HL-60 (cell line): ENCODE measurements at regions not wholly inside any gene's neighbourhood (a gene's known extent, or its start where the extent isn't known, plus 50 kb on each side); places are given as distances from the start of the nearest gene placed in this dataset.

Experiments used
- DNase-seq, 2 experiments: peaks; one replicate each; pipeline ENCODE4 v3.0.0-alpha.2; 2010 to 2020; ENCODE audit warnings: low read depth in 1 of 2, low spot score in 1 of 2
- H3K27ac ChIP-seq: fragments of 250-450 bp; sonication (Bioruptor Pico); replicated peaks from 2 replicates; pipeline ENCODE4 v1.5.1; 2020; ENCODE audit warnings: mild to moderate bottlenecking, moderate library complexity
- H3K27me3 ChIP-seq: fragments of 250-450 bp; sonication (Bioruptor Pico); 2 replicates; pipeline ENCODE4 v1.5.1; 2021; ENCODE audit warnings: mild to moderate bottlenecking, moderate library complexity; ENCODE audit not compliant: insufficient read depth, poor library complexity, severe bottlenecking
- H3K4me3 ChIP-seq: replicated peaks from 2 replicates; pipeline ENCODE4 v1.5.1; 2011; ENCODE audit warnings: mild to moderate bottlenecking, control low read depth, low read length; ENCODE audit not compliant: insufficient read depth
- GABPA ChIP-seq: IDR thresholded peaks from 2 replicates; pipeline ENCODE4 v1.6.1; 2012; ENCODE audit warnings: low read depth
- POLR2AphosphoS5 ChIP-seq: IDR thresholded peaks from 2 replicates; pipeline ENCODE4 v1.6.1; 2012; ENCODE audit warnings: low read depth
- SPI1 ChIP-seq: IDR thresholded peaks from 2 replicates; pipeline ENCODE4 v1.6.1; 2012; ENCODE audit warnings: low read depth, mild to moderate bottlenecking, borderline replicate concordance
- TF ChIP-seq, protein P1 (sequence below): IDR thresholded peaks from 2 replicates; pipeline ENCODE4 v1.6.1; 2012; ENCODE audit warnings: low read depth; ENCODE audit not compliant: insufficient replicate concordance
- TF ChIP-seq, protein P2 (sequence below): IDR thresholded peaks from one replicate; pipeline ENCODE4 v1.5.1; 2011; ENCODE audit warnings: low read length, control low read depth, inconsistent platforms; ENCODE audit not compliant: insufficient read depth

DNA sequence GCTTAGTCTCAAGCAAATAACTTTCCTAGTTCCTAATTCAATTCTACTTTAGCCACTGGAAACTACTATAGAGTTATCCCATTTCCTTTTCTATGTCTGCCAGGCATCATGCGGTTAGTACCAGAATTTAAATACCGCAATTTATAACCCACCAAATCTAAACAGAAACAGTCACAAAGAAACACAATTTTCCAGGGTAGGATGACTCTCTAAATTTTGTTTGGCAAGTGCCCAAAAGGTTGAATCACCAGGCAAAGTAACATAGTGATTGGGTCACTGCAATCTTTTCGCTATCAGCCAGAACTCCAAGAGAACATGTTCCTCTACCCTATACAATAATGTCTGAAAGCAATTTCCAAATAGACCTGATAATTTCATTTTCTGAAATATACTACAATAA, 240.2 kb upstream of the GRIA3 start:
- Histone ChIP-seq H3K27me3 (no peaks in the 10 kb centered on the region), H3K27ac (no peak overlapping the region), H3K4me3 (no peak overlapping the region)
- TF ChIP-seq, protein P1, sequence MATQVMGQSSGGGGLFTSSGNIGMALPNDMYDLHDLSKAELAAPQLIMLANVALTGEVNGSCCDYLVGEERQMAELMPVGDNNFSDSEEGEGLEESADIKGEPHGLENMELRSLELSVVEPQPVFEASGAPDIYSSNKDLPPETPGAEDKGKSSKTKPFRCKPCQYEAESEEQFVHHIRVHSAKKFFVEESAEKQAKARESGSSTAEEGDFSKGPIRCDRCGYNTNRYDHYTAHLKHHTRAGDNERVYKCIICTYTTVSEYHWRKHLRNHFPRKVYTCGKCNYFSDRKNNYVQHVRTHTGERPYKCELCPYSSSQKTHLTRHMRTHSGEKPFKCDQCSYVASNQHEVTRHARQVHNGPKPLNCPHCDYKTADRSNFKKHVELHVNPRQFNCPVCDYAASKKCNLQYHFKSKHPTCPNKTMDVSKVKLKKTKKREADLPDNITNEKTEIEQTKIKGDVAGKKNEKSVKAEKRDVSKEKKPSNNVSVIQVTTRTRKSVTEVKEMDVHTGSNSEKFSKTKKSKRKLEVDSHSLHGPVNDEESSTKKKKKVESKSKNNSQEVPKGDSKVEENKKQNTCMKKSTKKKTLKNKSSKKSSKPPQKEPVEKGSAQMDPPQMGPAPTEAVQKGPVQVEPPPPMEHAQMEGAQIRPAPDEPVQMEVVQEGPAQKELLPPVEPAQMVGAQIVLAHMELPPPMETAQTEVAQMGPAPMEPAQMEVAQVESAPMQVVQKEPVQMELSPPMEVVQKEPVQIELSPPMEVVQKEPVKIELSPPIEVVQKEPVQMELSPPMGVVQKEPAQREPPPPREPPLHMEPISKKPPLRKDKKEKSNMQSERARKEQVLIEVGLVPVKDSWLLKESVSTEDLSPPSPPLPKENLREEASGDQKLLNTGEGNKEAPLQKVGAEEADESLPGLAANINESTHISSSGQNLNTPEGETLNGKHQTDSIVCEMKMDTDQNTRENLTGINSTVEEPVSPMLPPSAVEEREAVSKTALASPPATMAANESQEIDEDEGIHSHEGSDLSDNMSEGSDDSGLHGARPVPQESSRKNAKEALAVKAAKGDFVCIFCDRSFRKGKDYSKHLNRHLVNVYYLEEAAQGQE = no peak
- TF ChIP-seq, protein P2, sequence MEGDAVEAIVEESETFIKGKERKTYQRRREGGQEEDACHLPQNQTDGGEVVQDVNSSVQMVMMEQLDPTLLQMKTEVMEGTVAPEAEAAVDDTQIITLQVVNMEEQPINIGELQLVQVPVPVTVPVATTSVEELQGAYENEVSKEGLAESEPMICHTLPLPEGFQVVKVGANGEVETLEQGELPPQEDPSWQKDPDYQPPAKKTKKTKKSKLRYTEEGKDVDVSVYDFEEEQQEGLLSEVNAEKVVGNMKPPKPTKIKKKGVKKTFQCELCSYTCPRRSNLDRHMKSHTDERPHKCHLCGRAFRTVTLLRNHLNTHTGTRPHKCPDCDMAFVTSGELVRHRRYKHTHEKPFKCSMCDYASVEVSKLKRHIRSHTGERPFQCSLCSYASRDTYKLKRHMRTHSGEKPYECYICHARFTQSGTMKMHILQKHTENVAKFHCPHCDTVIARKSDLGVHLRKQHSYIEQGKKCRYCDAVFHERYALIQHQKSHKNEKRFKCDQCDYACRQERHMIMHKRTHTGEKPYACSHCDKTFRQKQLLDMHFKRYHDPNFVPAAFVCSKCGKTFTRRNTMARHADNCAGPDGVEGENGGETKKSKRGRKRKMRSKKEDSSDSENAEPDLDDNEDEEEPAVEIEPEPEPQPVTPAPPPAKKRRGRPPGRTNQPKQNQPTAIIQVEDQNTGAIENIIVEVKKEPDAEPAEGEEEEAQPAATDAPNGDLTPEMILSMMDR = no peak
- no peak for TF ChIP-seq POLR2AphosphoS5
- TF ChIP-seq GABPA = no peak
- no peak for TF ChIP-seq SPI1
- DNase-seq = no peak

DNA sequence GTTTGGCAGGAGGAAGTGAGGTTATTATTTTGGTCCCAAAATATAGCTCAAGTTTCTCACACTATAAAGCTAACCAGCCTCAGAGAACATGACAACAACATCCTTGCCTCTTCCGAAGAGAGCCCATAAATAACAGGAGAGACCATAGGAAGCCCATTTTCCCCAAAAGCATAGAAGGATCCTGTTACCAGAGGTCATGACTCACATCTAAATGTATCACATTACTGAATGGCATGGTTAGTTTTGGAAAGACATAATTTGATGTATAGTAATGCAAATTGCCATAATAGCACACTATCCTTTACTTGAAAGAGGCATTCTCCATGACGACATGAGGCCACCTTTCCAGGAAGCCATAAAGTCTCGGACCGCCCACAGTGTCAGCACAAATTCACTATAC, 238.8 kb upstream of the GRIA3 start:
- H3K4me3 ChIP-seq = no peak overlapping the region
- H3K27me3 ChIP-seq = no peaks in the 10 kb centered on the region
- no peak overlapping the region for H3K27ac ChIP-seq
- DNase-seq = no peak
- TF ChIP-seq, protein P1 = no peak
- no peak for TF ChIP-seq POLR2AphosphoS5
- TF ChIP-seq GABPA = no peak
- TF ChIP-seq SPI1 = no peak
- TF ChIP-seq, protein P2 = no peak

DNA sequence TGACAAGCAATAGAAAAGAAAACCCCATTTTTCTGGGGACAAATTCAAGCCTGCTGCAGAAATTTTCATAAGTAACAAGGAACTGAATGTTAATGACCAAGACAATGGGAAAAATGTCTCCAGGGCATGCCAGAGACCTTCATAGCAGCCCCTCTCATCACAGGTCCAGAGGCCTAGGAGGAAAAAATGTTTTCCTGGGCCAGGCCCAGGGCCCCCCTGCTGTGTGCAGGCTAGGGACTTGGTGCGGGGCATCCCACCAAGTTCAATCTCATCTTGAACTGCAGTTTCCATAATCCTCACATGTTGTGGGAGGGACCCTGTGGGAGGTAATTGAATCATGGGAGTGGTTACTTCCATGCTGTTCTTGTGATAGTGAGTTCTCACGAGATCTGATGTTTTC, 211.5 kb upstream of the GRIA3 start:
- Histone ChIP-seq H3K27ac (no peak overlapping the region), H3K4me3 (no peak overlapping the region), H3K27me3 (no peaks in the 10 kb centered on the region)
- TF ChIP-seq POLR2AphosphoS5 = no peak
- TF ChIP-seq, protein P2 = no peak
- TF ChIP-seq GABPA = no peak
- TF ChIP-seq SPI1 = no peak
- TF ChIP-seq, protein P1 = no peak
- no peak for DNase-seq
